Kidney epithelial cell (primary cell): ENCODE measurements at regions not wholly inside any gene's neighbourhood (a gene's known extent, or its start where the extent isn't known, plus 50 kb on each side); places are given as distances from the start of the nearest gene placed in this dataset.
"Not testable (repeated sequence)": the region's sequence is repeated elsewhere in the genome, so short reads cannot be mapped to it uniquely, and the experiment has no call there.

Experiments used
- DNase-seq: peaks from one replicate; pipeline ENCODE4 v3.0.0-alpha.2; 2010; ENCODE audit warnings: low read depth
- H3K27me3 ChIP-seq: 2 replicates; pipeline ENCODE4 v1.6.0; 2011; ENCODE audit warnings: low read length; ENCODE audit not compliant: control insufficient read depth, insufficient read depth
- H3K36me3 ChIP-seq: 2 replicates; pipeline ENCODE4 v1.5.1; 2011; ENCODE audit warnings: low read length; ENCODE audit not compliant: control insufficient read depth, insufficient read depth
- H3K4me3 ChIP-seq: 2 replicates; pipeline ENCODE4 v1.5.1; 2011; ENCODE audit warnings: low read depth, mild to moderate bottlenecking, control low read depth, low read length
- CTCF ChIP-seq: IDR thresholded peaks from 2 replicates; pipeline ENCODE4 v1.5.1; 2011; ENCODE audit warnings: mild to moderate bottlenecking, moderate library complexity, low read length, control low read depth, inconsistent platforms; ENCODE audit not compliant: insufficient read depth, poor library complexity, severe bottlenecking

GRCh38 chr10:61818251-61818650, 83.2 kb upstream of the ARID5B start:
- not testable (repeated sequence) for DNase-seq, H3K4me3 ChIP-seq, H3K36me3 ChIP-seq, H3K27me3 ChIP-seq

GRCh38 chr10:61819208-61819607, 82.3 kb upstream of the ARID5B start:
- Histone ChIP-seq H3K4me3 (no peak overlapping the region), H3K27me3 (no peaks in the 10 kb centered on the region), H3K36me3 (no peaks in the 10 kb centered on the region)
- DNase-seq, result no peak
- TF ChIP-seq CTCF, result no peak

GRCh38 chr10:61821153-61821552, 80.3 kb upstream of the ARID5B start:
- DNase-seq, result no peak

GRCh38 chr10:61821693-61822092, 79.8 kb upstream of the ARID5B start:
- no peak for TF ChIP-seq CTCF
- no peak overlapping the region for H3K4me3 ChIP-seq
- no peak for DNase-seq

More at GRCh38 chr10:61821153-61821552, 80.3 kb upstream of the ARID5B start:
- no peaks in the 10 kb centered on the region for H3K36me3 ChIP-seq
- H3K4me3 ChIP-seq, result no peak overlapping the region
- TF ChIP-seq CTCF, result no peak
- H3K27me3 ChIP-seq, result no peaks in the 10 kb centered on the region

GRCh38 chr10:61822096-61822495, 79.4 kb upstream of the ARID5B start:
- H3K36me3 ChIP-seq, result no peaks in the 10 kb centered on the region
- DNase-seq, result no peak
- no peak for TF ChIP-seq CTCF
- H3K27me3 ChIP-seq, result no peaks in the 10 kb centered on the region
- no peak overlapping the region for H3K4me3 ChIP-seq

More at GRCh38 chr10:61821693-61822092, 79.8 kb upstream of the ARID5B start:
- Histone ChIP-seq H3K36me3 (no peaks in the 10 kb centered on the region), H3K27me3 (no peaks in the 10 kb centered on the region)

- Histone ChIP-seq H3K27me3 (no peaks in the 10 kb centered on the region), H3K4me3 (no peak overlapping the region), H3K36me3 (no peaks in the 10 kb centered on the region)
- no peak for TF ChIP-seq CTCF
- no peak for DNase-seq
These were observed 78.7 kb upstream of the ARID5B start for GRCh38 chr10:61822781-61823230.
